ENCODE measurements at regions not wholly inside any gene's neighbourhood (a gene's known extent, or its start where the extent isn't known, plus 50 kb on each side); places are given as distances from the start of the nearest gene placed in this dataset.

DNA sequence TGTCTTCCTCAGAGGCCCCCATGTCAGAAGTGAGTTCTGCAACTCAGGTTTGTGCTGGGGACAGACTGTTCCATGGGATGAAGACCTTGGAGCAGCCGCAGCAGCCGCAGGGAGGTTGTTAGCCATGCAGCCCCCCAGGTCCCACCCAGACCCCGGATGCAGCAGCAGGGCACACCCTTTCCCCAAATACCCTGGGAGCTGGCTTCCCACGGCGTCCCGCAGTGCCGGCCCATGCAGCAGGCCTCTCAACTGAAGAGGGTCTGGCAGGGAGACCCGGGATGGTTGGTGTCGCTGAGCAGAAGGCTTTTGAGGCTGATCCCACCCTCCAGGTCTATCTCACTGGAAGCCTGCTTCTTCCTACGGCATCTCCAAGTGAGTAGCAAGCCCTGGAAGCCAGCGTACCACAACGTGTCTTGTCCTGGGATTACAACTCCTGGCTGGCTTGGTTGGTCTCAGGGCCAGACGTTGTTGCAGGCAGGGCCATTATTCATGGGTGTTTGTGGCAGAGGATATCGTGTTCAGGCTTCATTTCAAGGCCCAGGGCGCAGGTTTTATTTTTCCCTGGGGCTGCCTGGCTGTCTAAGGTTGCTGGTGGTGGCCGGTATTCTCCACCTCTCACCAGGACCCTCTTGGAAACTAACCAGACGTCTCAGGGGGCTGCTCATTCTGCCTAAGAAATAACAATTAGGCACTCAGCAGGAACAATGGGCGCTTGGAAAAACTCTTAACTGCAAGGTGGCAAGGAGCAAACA is 223.2 kb downstream of the C16orf95 start:
- Histone ChIP-seq H3K4me1 (ENCODE audit: insufficient read depth) (no peaks in the 10 kb centered on the region), H3K4me2 (no peak overlapping the region), H3K9me3 (ENCODE audit: low read depth) (no peaks in the 10 kb centered on the region), H4K20me1 (ENCODE audit: insufficient read depth, poor library complexity, severe bottlenecking) (no peaks in the 10 kb centered on the region), H3K79me2 (no peaks in the 10 kb centered on the region), H3K27me3 (peaks cover 9% of the 10 kb centered on the region), H2AFZ (no peak overlapping the region), H3K36me3 (replicated peaks; ENCODE audit: insufficient read depth, low read depth) (no peaks in the 10 kb centered on the region), H3K9me2 (replicated peaks; ENCODE audit: insufficient read depth) (no peaks in the 10 kb centered on the region), H3K27ac (no peak overlapping the region), H3K4me3 (no peak overlapping the region)
- TF ChIP-seq EZH2 (IDR thresholded peaks at IDR 0.05; ENCODE audit: borderline replicate concordance) (no peak), EZH2phosphoT487 (IDR thresholded peaks at IDR 0.05; ENCODE audit: low read depth, severe bottlenecking, unreplicated experiment) (no peak)
- TF ChIP-seq, protein P1, sequence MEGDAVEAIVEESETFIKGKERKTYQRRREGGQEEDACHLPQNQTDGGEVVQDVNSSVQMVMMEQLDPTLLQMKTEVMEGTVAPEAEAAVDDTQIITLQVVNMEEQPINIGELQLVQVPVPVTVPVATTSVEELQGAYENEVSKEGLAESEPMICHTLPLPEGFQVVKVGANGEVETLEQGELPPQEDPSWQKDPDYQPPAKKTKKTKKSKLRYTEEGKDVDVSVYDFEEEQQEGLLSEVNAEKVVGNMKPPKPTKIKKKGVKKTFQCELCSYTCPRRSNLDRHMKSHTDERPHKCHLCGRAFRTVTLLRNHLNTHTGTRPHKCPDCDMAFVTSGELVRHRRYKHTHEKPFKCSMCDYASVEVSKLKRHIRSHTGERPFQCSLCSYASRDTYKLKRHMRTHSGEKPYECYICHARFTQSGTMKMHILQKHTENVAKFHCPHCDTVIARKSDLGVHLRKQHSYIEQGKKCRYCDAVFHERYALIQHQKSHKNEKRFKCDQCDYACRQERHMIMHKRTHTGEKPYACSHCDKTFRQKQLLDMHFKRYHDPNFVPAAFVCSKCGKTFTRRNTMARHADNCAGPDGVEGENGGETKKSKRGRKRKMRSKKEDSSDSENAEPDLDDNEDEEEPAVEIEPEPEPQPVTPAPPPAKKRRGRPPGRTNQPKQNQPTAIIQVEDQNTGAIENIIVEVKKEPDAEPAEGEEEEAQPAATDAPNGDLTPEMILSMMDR (IDR thresholded peaks at IDR 0.05; ENCODE audit: poor library complexity), result no peak
- WGBS (ENCODE audit: low lambda C conversion rate, missing lambda C conversion rate), result 73% methylated on average over 15 of the region's 18 CpGs
- DNase-seq (ENCODE audit: low spot score), result no peak

DNA sequence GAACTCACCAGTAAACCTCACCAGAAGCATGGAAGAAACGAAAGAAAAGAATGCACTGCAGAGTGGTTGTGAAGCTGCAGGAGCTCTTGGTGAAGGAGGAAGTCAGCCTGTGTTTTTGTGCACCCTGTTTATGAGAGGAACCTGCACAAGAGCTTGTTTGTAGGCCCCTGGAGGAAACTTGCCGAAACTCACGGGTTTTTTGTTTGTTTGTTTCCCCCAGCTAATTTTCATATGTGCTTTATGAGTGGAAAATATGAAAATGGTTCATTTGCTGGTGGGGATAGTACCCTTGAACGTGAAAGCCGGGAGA is 222.7 kb downstream of the C16orf95 start:
- H3K27me3 ChIP-seq, result peaks cover 9% of the 10 kb centered on the region
- H3K79me2 ChIP-seq, result no peaks in the 10 kb centered on the region
- no peaks in the 10 kb centered on the region for H3K9me3 ChIP-seq (ENCODE audit: low read depth)
- H3K27ac ChIP-seq, result no peak overlapping the region
- no peak for DNase-seq (ENCODE audit: low spot score)
- H3K9me2 ChIP-seq (replicated peaks; ENCODE audit: insufficient read depth), result no peaks in the 10 kb centered on the region
- TF ChIP-seq, protein P1 (IDR thresholded peaks at IDR 0.05; ENCODE audit: poor library complexity), result no peak
- TF ChIP-seq EZH2phosphoT487 (IDR thresholded peaks at IDR 0.05; ENCODE audit: low read depth, severe bottlenecking, unreplicated experiment) (no peak), EZH2 (IDR thresholded peaks at IDR 0.05; ENCODE audit: borderline replicate concordance) (no peak)
- H3K4me2 ChIP-seq, result no peak overlapping the region
- H3K4me1 ChIP-seq (ENCODE audit: insufficient read depth), result no peaks in the 10 kb centered on the region
- no peaks in the 10 kb centered on the region for H4K20me1 ChIP-seq (ENCODE audit: insufficient read depth, poor library complexity, severe bottlenecking)
- H3K4me3 ChIP-seq, result no peak overlapping the region
- H2AFZ ChIP-seq, result no peak overlapping the region
- no peaks in the 10 kb centered on the region for H3K36me3 ChIP-seq (replicated peaks; ENCODE audit: insufficient read depth, low read depth)
- 74% methylated on average over 5 of the region's 5 CpGs for WGBS (ENCODE audit: low lambda C conversion rate, missing lambda C conversion rate)

DNA sequence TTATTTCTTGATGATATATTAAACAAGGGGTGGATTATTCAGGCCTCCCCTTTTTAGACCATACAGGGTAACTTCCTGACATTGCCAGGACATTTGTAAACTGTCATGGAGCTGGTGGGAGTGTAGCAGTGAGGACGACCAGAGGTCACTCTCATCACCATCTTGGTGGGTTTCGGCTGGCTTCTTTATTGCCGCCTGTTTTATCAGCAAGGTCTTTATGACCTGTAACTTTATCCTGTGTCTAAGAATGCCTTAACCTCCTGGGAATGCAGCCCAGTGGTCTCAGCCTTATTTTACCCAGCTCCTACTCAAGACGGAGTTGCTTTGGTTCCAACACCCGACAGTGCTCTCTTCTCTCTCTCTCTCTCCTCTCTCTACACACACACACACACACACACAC is 221.9 kb downstream of the C16orf95 start:
- H2AFZ ChIP-seq, result no peak overlapping the region
- 44% methylated on average over 5 of the region's 5 CpGs for WGBS (ENCODE audit: low lambda C conversion rate, missing lambda C conversion rate)
- no peak for DNase-seq (ENCODE audit: low spot score)
- H3K36me3 ChIP-seq (replicated peaks; ENCODE audit: insufficient read depth, low read depth), result no peaks in the 10 kb centered on the region
- H4K20me1 ChIP-seq (ENCODE audit: insufficient read depth, poor library complexity, severe bottlenecking), result no peaks in the 10 kb centered on the region
- no peak overlapping the region for H3K4me3 ChIP-seq
- TF ChIP-seq, protein P1 (IDR thresholded peaks at IDR 0.05; ENCODE audit: poor library complexity), result no peak
- TF ChIP-seq EZH2phosphoT487 (IDR thresholded peaks at IDR 0.05; ENCODE audit: low read depth, severe bottlenecking, unreplicated experiment), result no peak
- TF ChIP-seq EZH2 (IDR thresholded peaks at IDR 0.05; ENCODE audit: borderline replicate concordance), result no peak
- no peaks in the 10 kb centered on the region for H3K4me1 ChIP-seq (ENCODE audit: insufficient read depth)
- no peaks in the 10 kb centered on the region for H3K79me2 ChIP-seq
- no peaks in the 10 kb centered on the region for H3K9me3 ChIP-seq (ENCODE audit: low read depth)
- peaks cover 9% of the 10 kb centered on the region for H3K27me3 ChIP-seq
- H3K4me2 ChIP-seq, result no peak overlapping the region
- no peaks in the 10 kb centered on the region for H3K9me2 ChIP-seq (replicated peaks; ENCODE audit: insufficient read depth)
- no peak overlapping the region for H3K27ac ChIP-seq

All from hepatocyte (in vitro differentiated cells).